ENCODE measurements at regions not wholly inside any gene's neighbourhood (a gene's known extent, or its start where the extent isn't known, plus 50 kb on each side); places are given as distances from the start of the nearest gene placed in this dataset.

GRCh38 chr13:33891196-33891742, 73.3 kb downstream of the RFC3 start:
- no peak for DNase-seq

- DNase-seq, result no peak
Observed at GRCh38 chr13:33893559-33893958, 75.6 kb downstream of the RFC3 start.

- no peak for DNase-seq
Observed at GRCh38 chr13:33904431-33904830, 86.5 kb downstream of the RFC3 start.

- DNase-seq, result no peak
Observed at GRCh38 chr13:33908116-33908515, 90.2 kb downstream of the RFC3 start.

DNA sequence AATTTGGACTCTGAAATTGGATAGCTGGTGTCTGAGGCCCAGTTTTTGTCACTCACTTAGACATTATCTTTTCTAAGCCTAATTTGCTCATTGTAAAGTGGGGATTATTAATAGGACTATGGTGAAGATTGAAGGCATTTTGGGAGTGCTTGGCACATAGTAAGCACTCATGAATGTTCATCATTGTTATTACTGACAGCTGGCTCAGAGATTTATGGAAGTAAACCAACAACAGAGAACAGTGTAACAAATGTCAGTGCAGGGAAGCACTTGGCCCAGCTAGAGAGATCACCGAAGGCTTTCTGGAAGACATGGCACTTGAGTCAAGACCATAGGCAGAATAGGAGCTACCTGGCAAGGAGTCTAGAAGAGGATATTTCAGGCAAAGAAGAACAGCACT, 92.3 kb downstream of the RFC3 start:
- no peak for DNase-seq

GRCh38 chr13:33911521-33911920, 93.6 kb downstream of the RFC3 start:
- DNase-seq, result no peak

DNA sequence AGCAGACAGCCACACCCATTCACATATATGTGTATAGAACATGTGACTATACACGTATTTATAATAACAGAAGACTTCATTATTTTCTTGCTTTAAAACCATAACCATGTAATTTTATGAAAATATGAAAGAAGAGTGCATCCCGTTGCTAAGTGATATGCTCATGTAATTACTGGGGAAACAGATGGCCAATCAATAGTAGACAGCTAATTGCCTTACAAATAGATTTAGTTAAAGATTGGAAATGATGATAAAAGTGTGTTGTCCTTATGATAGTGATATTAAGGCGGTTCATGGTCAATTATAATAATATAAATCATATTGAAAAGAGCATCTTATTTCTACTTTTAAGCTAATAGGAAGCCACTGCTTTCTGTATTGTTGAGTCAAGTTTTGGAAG, 95.9 kb downstream of the RFC3 start:
- no peak for DNase-seq

GRCh38 chr13:33917190-33917589, 99.2 kb downstream of the RFC3 start:
- no peak for DNase-seq

DNA sequence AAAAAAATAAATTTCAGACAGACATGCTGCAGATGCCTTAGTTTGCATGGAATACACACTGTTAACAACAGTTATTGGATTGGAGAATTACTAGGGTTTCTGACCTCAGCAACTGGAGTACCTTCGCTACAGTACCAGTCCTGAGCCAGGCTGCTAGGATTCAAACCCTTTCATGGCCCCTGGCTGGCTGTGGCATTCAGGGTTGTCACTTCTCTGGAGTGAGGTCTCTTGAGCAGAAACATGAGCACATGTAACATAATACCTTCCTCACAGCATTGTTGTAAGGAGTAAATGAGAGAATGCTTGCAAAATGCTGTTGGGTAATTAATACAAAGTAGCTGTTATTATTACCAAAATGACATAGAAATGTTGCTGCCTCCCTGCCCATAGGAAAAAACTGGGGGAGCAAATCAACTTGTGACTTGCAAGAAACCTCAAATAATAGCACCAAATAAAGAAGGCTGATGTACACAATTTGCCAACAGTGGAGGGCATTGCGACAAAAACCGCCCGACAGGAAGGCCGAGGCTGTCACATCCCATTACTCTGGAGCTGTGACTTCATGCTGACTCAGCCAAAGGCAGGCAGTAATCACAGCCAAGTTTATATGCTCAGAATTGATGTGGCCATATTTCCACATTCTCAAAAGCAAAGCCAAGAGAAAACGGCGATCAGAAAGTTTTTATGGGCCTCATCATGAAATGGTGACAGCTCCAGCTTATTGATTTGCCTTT, 100.4 kb downstream of the RFC3 start:
- DNase-seq, result peak; percentile 58

- no peak for DNase-seq
Observed at GRCh38 chr13:33919120-33919519, 101.2 kb downstream of the RFC3 start.

DNA sequence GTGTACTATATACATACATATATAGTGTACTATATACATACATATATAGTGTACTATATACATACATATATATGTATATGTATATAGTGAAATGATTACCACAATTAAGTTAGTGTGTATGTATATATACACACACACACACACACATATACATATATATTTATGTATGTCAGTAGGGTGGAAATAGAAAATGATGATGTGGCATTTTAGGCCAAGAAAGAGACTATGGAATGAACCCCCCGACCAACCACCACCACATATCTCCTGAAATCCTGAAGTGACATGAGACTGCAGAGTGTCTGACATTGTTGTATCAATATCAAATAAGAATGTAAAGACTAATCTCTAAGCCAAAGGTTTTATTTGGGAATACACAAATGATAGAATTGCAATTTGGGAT, 107.6 kb downstream of the RFC3 start:
- DNase-seq, result no peak

DNA sequence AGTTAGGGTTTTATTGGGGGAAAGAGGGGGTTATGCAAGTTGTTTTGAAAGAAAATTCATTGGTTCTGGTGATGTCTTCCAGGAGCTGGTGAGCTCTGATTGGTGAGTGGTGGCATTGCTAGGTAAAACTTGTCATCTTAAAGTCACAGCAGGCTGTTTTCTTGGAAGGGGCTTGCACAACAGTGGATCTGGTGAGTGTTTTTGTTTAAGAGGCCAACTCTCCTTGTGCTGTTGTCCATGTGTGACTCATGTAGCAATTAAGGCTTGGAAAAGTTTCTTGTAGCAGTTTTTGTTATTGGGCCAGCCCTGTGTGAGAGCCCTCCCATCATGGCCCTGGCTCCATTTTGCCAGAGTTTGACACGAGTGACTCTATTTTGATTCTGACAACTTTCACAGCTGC, 109.4 kb downstream of the RFC3 start:
- DNase-seq, result no peak

GRCh38 chr13:33931397-33932311, 113.7 kb downstream of the RFC3 start:
- DNase-seq, result peak; percentile 42

GRCh38 chr13:33932769-33933406, 114.9 kb downstream of the RFC3 start:
- no peak for DNase-seq

DNA sequence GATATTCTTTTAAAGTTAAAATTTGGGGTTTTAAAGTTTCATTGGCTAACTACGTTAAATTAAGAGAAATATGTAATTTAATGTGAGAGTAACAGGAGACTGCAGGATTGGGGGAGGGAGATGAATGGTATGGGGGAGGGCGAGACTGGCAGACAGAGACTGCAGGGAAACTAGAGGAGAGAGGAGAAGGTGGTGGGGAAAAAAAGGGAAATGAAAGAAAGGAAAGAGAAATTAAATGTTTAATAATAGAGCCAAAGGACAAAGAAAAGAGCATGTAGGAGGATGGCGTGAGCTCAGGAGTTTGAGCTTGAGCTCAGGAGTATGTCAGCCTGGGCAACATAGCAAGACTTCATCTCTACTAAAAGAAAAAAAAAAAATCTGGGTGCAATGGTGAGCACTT, 115.9 kb downstream of the RFC3 start:
- DNase-seq, result no peak

- DNase-seq, result no peak
Observed at GRCh38 chr13:33934343-33934742, 116.4 kb downstream of the RFC3 start.

- DNase-seq, result no peak
Observed at GRCh38 chr13:33934951-33935371, 117.0 kb downstream of the RFC3 start.

- DNase-seq, result no peak
Observed at GRCh38 chr13:33935969-33936368, 118.0 kb downstream of the RFC3 start.

GRCh38 chr13:33937373-33938098, 119.6 kb downstream of the RFC3 start:
- no peak for DNase-seq

- DNase-seq, result no peak
Observed at GRCh38 chr13:33940256-33940655, 122.3 kb downstream of the RFC3 start.

GRCh38 chr13:33940898-33941297, 122.9 kb downstream of the RFC3 start:
- no peak for DNase-seq

DNA sequence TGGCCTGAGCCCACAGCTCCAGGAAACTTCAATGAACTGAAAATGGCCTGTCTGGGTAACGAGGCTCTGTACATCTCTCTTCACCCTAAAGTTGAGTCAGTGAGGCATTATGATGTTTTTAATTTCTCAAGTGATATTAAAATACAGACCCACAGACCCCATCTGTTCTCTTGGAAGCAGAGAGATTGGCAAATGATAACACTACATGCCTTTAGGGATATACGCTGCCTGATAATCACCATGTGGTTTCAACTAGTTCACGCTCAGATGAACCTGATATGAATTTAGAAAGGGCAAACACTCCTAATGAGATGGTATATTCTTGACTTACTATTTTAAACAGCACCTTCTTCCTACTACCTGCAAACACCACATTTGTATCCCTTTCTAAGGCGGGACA, 127.5 kb downstream of the RFC3 start:
- no peak for DNase-seq

Data from renal pelvis (tissue), 1 donor.